NB4 (cell line): ENCODE measurements at regions not wholly inside any gene's neighbourhood (a gene's known extent, or its start where the extent isn't known, plus 50 kb on each side); places are given as distances from the start of the nearest gene placed in this dataset.

Experiments
- CTCF ChIP-seq: IDR thresholded peaks from one replicate; pipeline ENCODE4 v1.5.1; 2012; ENCODE audit warnings: low read depth, low read length
- MAX ChIP-seq: IDR thresholded peaks from 2 replicates; pipeline ENCODE4 v1.6.1; 2011; ENCODE audit warnings: low read depth, low read length
- MYC ChIP-seq: IDR thresholded peaks from 2 replicates; pipeline ENCODE4 v1.6.1; 2011; ENCODE audit warnings: low read depth, low read length
- POLR2A ChIP-seq: IDR thresholded peaks from 2 replicates; pipeline ENCODE4 v1.6.1; 2011; ENCODE audit warnings: mild to moderate bottlenecking; ENCODE audit not compliant: insufficient read length; ENCODE audit errors: extremely low read depth

DNA sequence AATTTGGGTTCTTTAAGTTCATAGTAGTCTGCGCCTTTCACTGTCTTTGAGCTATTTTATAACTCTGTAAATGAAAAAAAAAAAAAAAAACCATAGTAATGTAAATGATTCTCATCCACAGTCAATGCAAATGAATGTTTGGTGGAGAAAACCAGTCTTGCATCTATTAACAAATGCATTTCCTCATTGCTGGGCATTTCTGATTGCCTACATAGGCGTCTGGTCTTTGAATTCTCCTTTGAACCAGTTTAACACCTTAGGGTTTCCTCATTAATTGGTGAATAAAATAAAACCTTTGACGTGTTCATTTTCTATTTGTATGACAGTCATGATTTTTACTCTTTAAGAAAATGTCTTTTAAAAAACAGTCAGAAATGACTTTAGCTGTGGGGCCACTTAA is 114.8 kb downstream of the C12orf75 start:
- no peak for TF ChIP-seq CTCF
- no peak for TF ChIP-seq POLR2A
- TF ChIP-seq MAX, result no peak
- no peak for TF ChIP-seq MYC
